Astrocyte of the cerebellum (primary cell): ENCODE measurements at regions not wholly inside any gene's neighbourhood (a gene's known extent, or its start where the extent isn't known, plus 50 kb on each side); places are given as distances from the start of the nearest gene placed in this dataset.
"Not testable (repeated sequence)": the region's sequence is repeated elsewhere in the genome, so short reads cannot be mapped to it uniquely, and the experiment has no call there.

Experiments used
- DNase-seq: peaks from one replicate; pipeline ENCODE4 v3.0.0-alpha.2; 2011; ENCODE audit warnings: low read depth
- H3K4me3 ChIP-seq: 2 replicates; pipeline ENCODE4 v1.5.1; 2011; ENCODE audit warnings: mild to moderate bottlenecking, low read depth, low read length, moderate library complexity
- CTCF ChIP-seq: IDR thresholded peaks from 2 replicates; pipeline ENCODE4 v1.5.1; 2012; ENCODE audit warnings: low read length, low read depth, moderate library complexity, mild to moderate bottlenecking; ENCODE audit errors: missing control alignments
- in situ Hi-C: cut with HindIII; loops from 2 replicates; pipeline ENCODE4 v1.10.0; 2017; ENCODE audit warnings: low sequenced_read_pairs

- DNase-seq = no peak
- in situ Hi-C loops = loop anchor here (5.0 kb wide), 2 partner anchors 58 to 107 kb away; no protein-coding TSS in a partner anchor
- TF ChIP-seq CTCF = no peak
- H3K4me3 ChIP-seq = no peak overlapping the region
Observed at GRCh38 chrX:545452-545885, 85.1 kb upstream of the SHOX start.

- in situ Hi-C loops = no loop called here
- no peak for TF ChIP-seq CTCF
- no peak overlapping the region for H3K4me3 ChIP-seq
- no peak for DNase-seq
Observed at GRCh38 chrX:550514-550913, 80.1 kb upstream of the SHOX start.

GRCh38 chrX:551306-551705, 79.3 kb upstream of the SHOX start:
- in situ Hi-C loops = no loop called here
- no peak for TF ChIP-seq CTCF
- no peak overlapping the region for H3K4me3 ChIP-seq
- no peak for DNase-seq

GRCh38 chrX:552496-552895, 78.1 kb upstream of the SHOX start:
- no peak for TF ChIP-seq CTCF
- DNase-seq = no peak
- H3K4me3 ChIP-seq = no peak overlapping the region
- in situ Hi-C loops = no loop called here

- in situ Hi-C loops = no loop called here
- DNase-seq = no peak
- TF ChIP-seq CTCF = no peak
- no peak overlapping the region for H3K4me3 ChIP-seq
Observed at GRCh38 chrX:554271-554670, 76.3 kb upstream of the SHOX start.

- in situ Hi-C loops = no loop called here
- H3K4me3 ChIP-seq = no peak overlapping the region
- no peak for TF ChIP-seq CTCF
- DNase-seq = no peak
Observed at GRCh38 chrX:555725-556666, 74.6 kb upstream of the SHOX start.

- H3K4me3 ChIP-seq, in situ Hi-C loops, DNase-seq: not testable (repeated sequence)
Observed at GRCh38 chrX:557601-558000, 73.0 kb upstream of the SHOX start.

- H3K4me3 ChIP-seq, in situ Hi-C loops: not testable (repeated sequence)
Observed at GRCh38 chrX:559282-559681, 71.3 kb upstream of the SHOX start.

More at GRCh38 chrX:559282-559681, 71.3 kb upstream of the SHOX start:
- DNase-seq = not testable (repeated sequence)
